ENCODE measurements at regions not wholly inside any gene's neighbourhood (a gene's known extent, or its start where the extent isn't known, plus 50 kb on each side); places are given as distances from the start of the nearest gene placed in this dataset.
A peak's percentile ranks its signal among the peaks of the same experiment; 100 is the strongest.
"Not testable (repeated sequence)": the region's sequence is repeated elsewhere in the genome, so short reads cannot be mapped to it uniquely, and the experiment has no call there.

DNA sequence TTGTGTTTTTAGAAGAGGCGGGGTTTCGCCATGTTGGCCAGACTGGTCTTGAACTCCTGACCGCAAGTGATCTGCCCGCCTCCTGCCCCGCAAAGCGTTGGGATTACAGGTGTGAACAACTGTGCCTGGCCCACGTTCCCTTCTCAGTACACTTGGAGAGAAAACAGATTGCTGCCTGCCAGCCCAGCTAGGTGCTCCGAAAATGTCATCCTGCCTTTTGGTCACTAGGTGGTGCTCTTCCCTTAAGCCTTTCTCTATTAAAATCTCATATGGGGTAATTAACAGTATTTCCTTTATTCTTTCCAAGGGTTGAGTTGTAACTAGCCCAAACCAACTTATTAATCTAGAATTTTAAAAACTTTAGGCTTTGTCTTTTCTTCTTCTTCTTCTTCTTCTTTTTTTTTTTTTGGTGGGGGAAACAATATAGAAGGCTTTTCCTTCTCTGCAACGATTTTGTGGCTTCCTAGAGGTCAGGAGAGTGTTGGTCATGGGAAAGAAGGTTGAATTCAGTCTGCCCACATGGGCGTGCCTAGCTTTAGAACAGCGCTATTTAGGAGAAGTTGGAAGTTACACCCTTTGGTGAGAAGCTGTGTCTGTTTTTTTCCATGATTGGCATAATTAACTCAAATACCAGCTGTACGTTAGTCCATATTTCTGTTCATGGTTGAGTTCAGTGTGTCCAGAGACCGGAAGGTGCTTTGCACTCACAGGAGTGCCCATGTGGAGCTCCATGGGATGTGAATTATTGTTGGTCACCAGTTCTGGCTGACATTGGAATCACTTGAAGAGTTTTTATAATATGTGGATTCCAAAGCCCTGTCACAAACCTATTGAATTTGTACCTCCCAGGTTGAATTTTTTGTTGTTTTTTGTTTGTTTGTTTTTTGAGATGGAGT lies 110.1 kb downstream of the LAT start:
- H3K9me3 ChIP-seq (ENCODE audit: low read length); BruUV-seq (replicated peaks); H2AFZ ChIP-seq (ENCODE audit: low read length); POLR2A ChIA-PET; DNase-seq (ENCODE audit: low spot score); H3K9me2 ChIP-seq (ENCODE audit: insufficient read depth, low read length); H3K4me3 ChIP-seq (ENCODE audit: low read depth, low read length, poor library complexity, severe bottlenecking); H4K20me1 ChIP-seq (ENCODE audit: insufficient read depth, low read length); H3K27ac ChIP-seq (ENCODE audit: low read depth, low read length, poor library complexity, severe bottlenecking); H3K36me3 ChIP-seq (ENCODE audit: insufficient read depth, low read length); H3K79me2 ChIP-seq (ENCODE audit: insufficient read depth, low read depth, low read length); H3K4me2 ChIP-seq (ENCODE audit: low read length); H3K4me1 ChIP-seq (ENCODE audit: insufficient read depth, low read length, poor library complexity, severe bottlenecking); intact Hi-C loops (cut with micrococcal nuclease; ENCODE audit: unreplicated experiment); CTCF ChIA-PET (ENCODE audit: unreplicated experiment): not testable (repeated sequence)
- TF ChIP-seq, protein P1, sequence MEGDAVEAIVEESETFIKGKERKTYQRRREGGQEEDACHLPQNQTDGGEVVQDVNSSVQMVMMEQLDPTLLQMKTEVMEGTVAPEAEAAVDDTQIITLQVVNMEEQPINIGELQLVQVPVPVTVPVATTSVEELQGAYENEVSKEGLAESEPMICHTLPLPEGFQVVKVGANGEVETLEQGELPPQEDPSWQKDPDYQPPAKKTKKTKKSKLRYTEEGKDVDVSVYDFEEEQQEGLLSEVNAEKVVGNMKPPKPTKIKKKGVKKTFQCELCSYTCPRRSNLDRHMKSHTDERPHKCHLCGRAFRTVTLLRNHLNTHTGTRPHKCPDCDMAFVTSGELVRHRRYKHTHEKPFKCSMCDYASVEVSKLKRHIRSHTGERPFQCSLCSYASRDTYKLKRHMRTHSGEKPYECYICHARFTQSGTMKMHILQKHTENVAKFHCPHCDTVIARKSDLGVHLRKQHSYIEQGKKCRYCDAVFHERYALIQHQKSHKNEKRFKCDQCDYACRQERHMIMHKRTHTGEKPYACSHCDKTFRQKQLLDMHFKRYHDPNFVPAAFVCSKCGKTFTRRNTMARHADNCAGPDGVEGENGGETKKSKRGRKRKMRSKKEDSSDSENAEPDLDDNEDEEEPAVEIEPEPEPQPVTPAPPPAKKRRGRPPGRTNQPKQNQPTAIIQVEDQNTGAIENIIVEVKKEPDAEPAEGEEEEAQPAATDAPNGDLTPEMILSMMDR (conservative IDR thresholded peaks at IDR 0.05; ENCODE audit: low read length) = 0 out of 2 replicates have a peak, but pooled peaks have one; percentile 35

DNA sequence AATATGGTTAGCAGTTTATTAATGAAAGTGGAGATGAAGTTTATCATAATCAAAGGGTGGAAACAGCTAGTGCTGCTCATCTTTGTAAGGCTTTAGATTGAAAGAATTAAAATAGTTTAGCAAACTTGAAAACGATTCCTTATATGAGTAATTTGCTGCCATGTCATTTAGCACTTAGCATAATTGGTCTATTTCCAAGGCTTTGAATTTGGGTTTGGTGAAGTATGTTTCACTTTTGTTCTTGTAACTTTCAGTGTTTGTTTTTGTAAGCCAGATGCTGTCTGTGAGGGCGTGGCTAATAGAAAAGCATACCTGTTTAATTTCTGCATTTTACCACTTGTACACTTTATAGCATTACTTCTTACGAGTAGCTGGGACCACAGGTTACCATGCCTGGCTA lies 109.5 kb downstream of the LAT start:
- H3K4me3 ChIP-seq (ENCODE audit: low read depth, low read length, poor library complexity, severe bottlenecking); DNase-seq (ENCODE audit: low spot score); CTCF ChIA-PET (ENCODE audit: unreplicated experiment); H3K4me2 ChIP-seq (ENCODE audit: low read length); H3K27ac ChIP-seq (ENCODE audit: low read depth, low read length, poor library complexity, severe bottlenecking); H3K4me1 ChIP-seq (ENCODE audit: insufficient read depth, low read length, poor library complexity, severe bottlenecking); H3K9me2 ChIP-seq (ENCODE audit: insufficient read depth, low read length); POLR2A ChIA-PET; BruUV-seq (replicated peaks); H3K79me2 ChIP-seq (ENCODE audit: insufficient read depth, low read depth, low read length); H2AFZ ChIP-seq (ENCODE audit: low read length); H4K20me1 ChIP-seq (ENCODE audit: insufficient read depth, low read length); H3K36me3 ChIP-seq (ENCODE audit: insufficient read depth, low read length); H3K9me3 ChIP-seq (ENCODE audit: low read length); intact Hi-C loops (cut with micrococcal nuclease; ENCODE audit: unreplicated experiment): not testable (repeated sequence)

DNA sequence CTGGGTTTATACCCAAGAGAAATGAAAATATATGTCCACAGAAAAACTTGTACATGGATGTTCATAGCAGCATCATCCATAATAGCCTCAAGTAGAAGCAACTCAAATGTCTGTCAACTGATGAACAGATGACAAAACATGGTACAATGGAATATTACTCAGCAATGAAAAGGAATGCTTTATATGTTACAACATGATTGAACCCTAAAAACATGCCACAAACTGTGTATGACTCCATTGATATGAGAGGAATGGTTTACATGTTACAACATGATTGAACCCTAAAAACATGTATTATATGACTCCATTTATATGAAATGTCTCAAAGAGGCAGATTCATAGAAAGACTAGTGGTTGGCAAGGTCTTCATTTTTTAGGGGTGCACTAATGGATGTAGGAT lies 104.8 kb downstream of the LAT start:
- POLR2A ChIA-PET; H3K9me3 ChIP-seq (ENCODE audit: low read length); H2AFZ ChIP-seq (ENCODE audit: low read length); BruUV-seq (replicated peaks); H3K27ac ChIP-seq (ENCODE audit: low read depth, low read length, poor library complexity, severe bottlenecking); intact Hi-C loops (cut with micrococcal nuclease; ENCODE audit: unreplicated experiment); H4K20me1 ChIP-seq (ENCODE audit: insufficient read depth, low read length); H3K9me2 ChIP-seq (ENCODE audit: insufficient read depth, low read length); DNase-seq (ENCODE audit: low spot score); H3K4me2 ChIP-seq (ENCODE audit: low read length); CTCF ChIA-PET (ENCODE audit: unreplicated experiment); H3K36me3 ChIP-seq (ENCODE audit: insufficient read depth, low read length); H3K79me2 ChIP-seq (ENCODE audit: insufficient read depth, low read depth, low read length); H3K4me1 ChIP-seq (ENCODE audit: insufficient read depth, low read length, poor library complexity, severe bottlenecking); H3K4me3 ChIP-seq (ENCODE audit: low read depth, low read length, poor library complexity, severe bottlenecking): not testable (repeated sequence)

DNA sequence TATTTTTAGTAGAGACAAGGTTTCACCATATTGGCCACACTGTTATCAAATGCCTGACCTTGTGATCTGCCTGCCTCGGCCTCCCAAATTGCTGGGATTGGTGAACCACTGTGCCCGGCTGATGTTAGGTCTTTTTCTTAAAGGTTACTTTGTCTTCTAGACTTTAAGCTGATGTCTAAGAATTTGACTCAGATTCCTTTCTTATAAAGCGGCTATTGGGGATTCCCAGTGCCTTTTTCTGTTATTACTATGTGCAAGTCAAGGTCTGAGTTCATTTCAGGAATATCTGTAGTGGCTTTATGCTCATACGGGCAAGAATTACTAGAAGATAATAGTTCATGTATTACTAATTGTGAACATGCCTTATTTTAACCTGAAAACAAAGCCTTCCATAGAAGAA lies 102.8 kb downstream of the LAT start:
- POLR2A ChIA-PET; H2AFZ ChIP-seq (ENCODE audit: low read length); H3K79me2 ChIP-seq (ENCODE audit: insufficient read depth, low read depth, low read length); intact Hi-C loops (cut with micrococcal nuclease; ENCODE audit: unreplicated experiment); CTCF ChIA-PET (ENCODE audit: unreplicated experiment); H3K4me2 ChIP-seq (ENCODE audit: low read length); H3K9me2 ChIP-seq (ENCODE audit: insufficient read depth, low read length); BruUV-seq (replicated peaks); H3K36me3 ChIP-seq (ENCODE audit: insufficient read depth, low read length); H4K20me1 ChIP-seq (ENCODE audit: insufficient read depth, low read length); DNase-seq (ENCODE audit: low spot score); H3K4me3 ChIP-seq (ENCODE audit: low read depth, low read length, poor library complexity, severe bottlenecking); H3K27ac ChIP-seq (ENCODE audit: low read depth, low read length, poor library complexity, severe bottlenecking); H3K4me1 ChIP-seq (ENCODE audit: insufficient read depth, low read length, poor library complexity, severe bottlenecking); H3K9me3 ChIP-seq (ENCODE audit: low read length): not testable (repeated sequence)

DNA sequence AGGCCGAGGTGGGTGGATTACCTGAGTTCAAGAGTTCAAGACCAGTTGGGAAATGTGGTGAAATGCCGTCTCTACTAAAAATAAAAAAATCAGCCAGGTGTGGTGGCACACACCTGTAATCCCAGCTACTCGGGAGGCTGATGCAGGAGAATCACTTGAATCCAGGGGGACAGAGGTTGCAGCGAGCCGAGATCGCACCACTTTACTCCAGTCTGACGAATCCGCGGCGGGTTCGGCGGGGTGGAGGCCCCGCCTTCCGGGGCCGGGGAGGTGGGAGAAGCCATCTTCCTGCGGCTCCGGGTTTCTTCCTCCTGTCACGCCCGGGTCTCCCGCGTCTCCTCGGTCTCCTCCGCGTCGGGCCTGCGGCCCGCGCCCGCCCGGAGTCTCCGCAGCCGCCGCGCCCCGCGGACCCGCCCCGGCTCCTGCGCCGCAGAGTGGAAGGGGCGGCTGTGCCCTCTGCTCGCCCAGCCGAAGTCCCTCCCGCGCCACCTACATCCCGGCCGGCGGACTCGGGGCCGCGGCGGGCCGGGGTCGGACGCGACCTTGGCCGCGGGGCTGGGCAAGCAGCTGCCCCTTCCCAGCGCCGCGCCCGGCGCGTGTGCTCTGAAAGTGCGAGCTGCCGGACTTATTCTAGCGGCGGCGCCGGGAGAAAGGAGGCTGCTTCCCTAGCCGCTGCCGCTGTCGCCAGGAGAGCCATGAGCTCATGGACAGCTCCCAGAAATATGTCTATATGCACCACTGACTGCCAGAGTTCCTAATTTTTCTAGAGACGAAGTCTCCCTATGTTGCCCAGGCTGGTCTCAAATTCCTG lies 97.2 kb downstream of the LAT start:
- POLR2A ChIA-PET; H3K4me2 ChIP-seq (ENCODE audit: low read length); BruUV-seq (replicated peaks); H3K36me3 ChIP-seq (ENCODE audit: insufficient read depth, low read length); DNase-seq (ENCODE audit: low spot score); H3K9me3 ChIP-seq (ENCODE audit: low read length); H3K4me1 ChIP-seq (ENCODE audit: insufficient read depth, low read length, poor library complexity, severe bottlenecking); H2AFZ ChIP-seq (ENCODE audit: low read length); H3K4me3 ChIP-seq (ENCODE audit: low read depth, low read length, poor library complexity, severe bottlenecking); H3K9me2 ChIP-seq (ENCODE audit: insufficient read depth, low read length); H4K20me1 ChIP-seq (ENCODE audit: insufficient read depth, low read length); intact Hi-C loops (cut with micrococcal nuclease; ENCODE audit: unreplicated experiment); H3K79me2 ChIP-seq (ENCODE audit: insufficient read depth, low read depth, low read length); CTCF ChIA-PET (ENCODE audit: unreplicated experiment); H3K27ac ChIP-seq (ENCODE audit: low read depth, low read length, poor library complexity, severe bottlenecking): not testable (repeated sequence)
